22Rv1 (cell line): ENCODE measurements at regions not wholly inside any gene's neighbourhood (a gene's known extent, or its start where the extent isn't known, plus 50 kb on each side); places are given as distances from the start of the nearest gene placed in this dataset.

ENCODE experiments used
- CTCF ChIP-seq: fragments of 450-650 bp; IDR thresholded peaks from 2 replicates; pipeline ENCODE4 v1.5.1; 2017; ENCODE audit warnings: mild to moderate bottlenecking
- ZFX ChIP-seq: fragments of 450-650 bp; IDR thresholded peaks from 2 replicates; pipeline ENCODE4 v1.6.1; 2017; ENCODE audit warnings: antibody characterized with exemption, borderline replicate concordance

GRCh38 chr1:218803351-218803997, 370.2 kb upstream of the LYPLAL1 start:
- TF ChIP-seq CTCF (no peak), ZFX (no peak)
